Activated naive CD4-positive, alpha-beta T cell treated with anti-CD3 and anti-CD28 coated beads, Interleukin-2, amount 10 ng/mL, durations not matched to agents 7 days and 5 days (primary cell): ENCODE measurements at regions not wholly inside any gene's neighbourhood (a gene's known extent, or its start where the extent isn't known, plus 50 kb on each side); places are given as distances from the start of the nearest gene placed in this dataset.
"Not testable (repeated sequence)": the region's sequence is repeated elsewhere in the genome, so short reads cannot be mapped to it uniquely, and the experiment has no call there.

Experiments used
- CTCF ChIA-PET: fragments of 350-600 bp; sonication (Branson Sonifier 250); formaldehyde crosslinking; loops from one replicate; lab custom pipeline; 2021; ENCODE audit warnings: antibody characterized with exemption; lab: Charles Lee
- DNase-seq: peaks from one replicate; pipeline ENCODE4 v3.0.0-alpha.2; 2020
- H3K27ac Mint-ChIP-seq: one replicate; pipeline ENCODE4 v1.8.0; 2021; ENCODE audit warnings: mild to moderate bottlenecking, moderate library complexity, mixed read lengths
- H3K27me3 Mint-ChIP-seq: one replicate; pipeline ENCODE4 v1.8.0; 2021; ENCODE audit warnings: mild to moderate bottlenecking, mixed read lengths
- H3K36me3 Mint-ChIP-seq: one replicate; pipeline ENCODE4 v1.8.0; 2021; ENCODE audit warnings: mixed read lengths
- H3K4me1 Mint-ChIP-seq: one replicate; pipeline ENCODE4 v1.8.0; 2021; ENCODE audit warnings: mixed read lengths
- H3K4me3 Mint-ChIP-seq: one replicate; pipeline ENCODE4 v1.8.0; 2021; ENCODE audit warnings: mild to moderate bottlenecking, moderate library complexity, mixed read lengths
- H3K9me3 Mint-ChIP-seq: one replicate; pipeline ENCODE4 v1.8.0; 2021; ENCODE audit warnings: mixed read lengths

DNA sequence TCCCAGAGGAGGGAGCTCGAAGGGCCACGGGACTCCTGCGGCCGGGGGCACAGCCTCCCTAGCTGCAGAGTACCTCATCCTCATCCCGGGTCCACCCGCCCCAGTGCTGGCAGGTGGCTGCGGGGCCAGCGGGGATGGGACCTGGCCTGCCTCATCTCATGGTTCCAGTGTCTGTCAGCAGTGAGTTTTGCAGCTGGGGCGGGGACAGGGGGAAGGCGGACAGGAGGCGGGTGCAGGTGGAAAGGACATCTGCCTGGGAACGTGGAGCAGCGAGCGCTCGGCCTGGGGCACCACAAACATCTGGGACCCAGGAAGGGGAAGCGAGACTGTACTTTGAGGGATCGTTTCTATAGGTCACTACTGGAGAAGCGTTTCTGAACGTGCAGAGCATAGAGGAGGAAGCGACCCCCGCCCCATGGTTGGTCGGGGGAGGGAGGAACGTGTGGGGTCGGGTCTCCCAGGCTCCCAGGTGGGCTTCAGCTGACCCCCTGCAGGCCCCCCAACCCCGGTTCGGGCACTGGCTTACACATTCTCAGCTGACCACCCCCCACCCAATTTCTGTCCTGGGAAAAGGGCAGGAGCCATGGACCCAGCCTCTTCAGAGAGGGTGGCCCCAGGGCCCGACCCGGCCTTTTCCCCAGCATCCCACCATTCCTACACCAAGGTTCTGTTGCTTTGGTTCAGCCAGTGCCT, 56.5 kb upstream of the NOTCH1 start:
- Mint-ChIP-seq H3K36me3 (no peaks in the 10 kb centered on the region), H3K4me3 (no peak overlapping the region), H3K4me1 (no peaks in the 10 kb centered on the region), H3K27ac (no peak overlapping the region), H3K27me3 (peaks cover 68% of the 10 kb centered on the region), H3K9me3 (peaks cover 7% of the 10 kb centered on the region)
- CTCF ChIA-PET: no interaction called here
- no peak for DNase-seq

DNA sequence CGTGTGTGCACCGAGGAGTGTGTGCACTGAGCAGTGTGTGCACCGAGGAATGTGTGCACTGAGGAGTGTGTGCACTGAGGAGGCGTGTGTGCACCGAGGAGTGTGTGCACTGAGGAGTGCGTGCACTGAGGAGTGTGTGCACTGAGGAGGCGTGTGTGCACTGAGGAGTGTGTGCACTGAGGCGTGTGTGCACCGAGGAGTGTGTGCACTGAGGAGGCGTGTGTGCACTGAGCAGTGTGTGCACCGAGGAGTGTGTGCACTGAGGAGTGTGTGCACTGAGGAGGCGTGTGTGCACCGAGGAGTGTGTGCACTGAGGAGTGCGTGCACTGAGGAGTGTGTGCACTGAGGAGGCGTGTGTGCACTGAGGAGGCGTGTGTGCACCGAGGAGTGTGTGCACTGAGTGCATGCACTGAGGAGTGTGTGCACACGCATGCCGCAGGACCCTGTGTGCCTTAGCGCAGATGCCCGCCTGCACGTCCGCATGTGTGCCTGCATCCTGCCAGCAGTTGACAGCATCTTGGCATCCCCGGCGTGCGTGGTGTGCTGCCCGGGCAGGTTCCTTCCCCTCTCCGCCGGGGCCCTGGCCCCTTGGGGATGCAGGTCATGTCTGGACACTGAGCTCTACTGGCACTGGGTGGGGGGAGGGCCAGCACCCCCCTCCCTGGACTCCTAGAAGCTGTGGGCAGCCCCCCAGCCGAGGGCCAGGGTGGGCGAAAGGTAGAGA, 55.6 kb upstream of the NOTCH1 start:
- H3K36me3 Mint-ChIP-seq, H3K4me1 Mint-ChIP-seq, H3K4me3 Mint-ChIP-seq, H3K9me3 Mint-ChIP-seq, H3K27ac Mint-ChIP-seq, CTCF ChIA-PET, DNase-seq: not testable (repeated sequence)
- peaks cover 71% of the 10 kb centered on the region for H3K27me3 Mint-ChIP-seq

DNA sequence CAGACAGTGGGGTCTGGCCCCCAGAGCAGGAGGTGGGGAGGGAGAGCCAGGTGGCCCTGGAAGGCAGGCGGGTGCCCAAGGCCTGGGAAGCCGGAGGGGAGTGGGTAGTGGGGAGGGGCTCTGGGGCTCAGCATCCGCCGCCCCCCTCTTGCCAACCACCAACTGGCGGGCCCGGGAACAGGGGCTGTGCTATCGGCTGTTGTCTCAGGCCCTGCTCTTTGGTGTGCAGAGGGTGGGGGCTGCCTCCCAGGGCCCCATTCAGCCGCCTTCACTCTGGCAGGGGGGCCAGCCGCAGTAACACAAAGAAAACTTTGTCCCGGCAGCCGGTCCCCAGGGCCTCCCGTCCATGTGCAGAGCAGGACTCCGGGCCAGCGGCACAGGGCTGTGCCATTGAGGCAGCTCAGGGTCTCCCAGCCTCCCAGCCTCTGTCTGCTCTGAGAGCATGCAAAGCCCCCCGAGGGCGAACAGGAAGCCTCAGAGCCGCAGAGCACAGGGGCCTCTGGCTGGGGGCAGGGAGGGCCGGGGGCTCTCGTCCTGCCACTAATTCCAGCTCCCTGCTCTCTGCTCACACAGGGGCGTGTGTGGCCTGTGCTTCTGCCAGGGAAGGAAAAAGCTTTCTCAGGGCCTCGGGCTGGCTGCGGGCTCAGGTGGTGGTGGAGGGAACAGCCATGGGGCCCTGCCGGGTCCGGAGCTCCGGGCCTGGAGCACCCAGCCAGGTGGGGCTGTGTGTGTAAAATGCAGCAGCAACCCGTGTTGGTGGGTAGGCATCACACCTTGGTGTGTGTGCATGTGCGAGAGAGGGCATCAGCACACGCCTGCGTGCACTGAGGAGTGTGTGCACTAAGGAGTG, 54.2 kb upstream of the NOTCH1 start:
- H3K27me3 Mint-ChIP-seq: peaks cover 64% of the 10 kb centered on the region
- CTCF ChIA-PET: no interaction called here

DNA sequence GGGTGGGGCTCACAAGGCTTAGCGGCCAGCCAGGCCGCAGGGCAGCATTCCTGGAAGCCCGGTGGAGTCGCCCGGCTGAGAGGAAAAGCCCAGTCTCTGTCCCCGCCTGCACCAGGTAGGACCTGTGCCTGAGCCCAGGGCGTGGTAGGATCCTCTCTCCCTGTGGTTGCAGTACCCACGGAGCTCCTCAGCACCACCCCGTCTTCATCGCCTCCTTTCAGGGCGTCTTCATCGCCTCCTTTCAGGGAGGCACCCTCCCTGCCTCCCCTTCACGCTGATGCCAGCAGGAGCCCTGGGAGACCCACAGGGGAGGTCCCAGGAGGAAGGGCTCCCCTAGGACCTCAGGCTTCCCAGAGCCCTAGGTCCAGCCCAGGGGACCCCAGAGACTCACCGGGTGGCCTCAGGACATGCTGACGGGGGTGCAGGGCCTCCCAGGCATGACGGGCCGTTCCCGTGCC, 53.3 kb upstream of the NOTCH1 start:
- peaks cover 61% of the 10 kb centered on the region for H3K27me3 Mint-ChIP-seq
- no peaks in the 10 kb centered on the region for H3K4me1 Mint-ChIP-seq
- no peak for DNase-seq
- H3K9me3 Mint-ChIP-seq: peaks cover 7% of the 10 kb centered on the region
- H3K36me3 Mint-ChIP-seq: no peaks in the 10 kb centered on the region
- no peak overlapping the region for H3K27ac Mint-ChIP-seq
- no peak overlapping the region for H3K4me3 Mint-ChIP-seq
- CTCF ChIA-PET: no interaction called here

More for the DNA sequence above, 54.2 kb upstream of the NOTCH1 start:
- no peaks in the 10 kb centered on the region for H3K36me3 Mint-ChIP-seq
- no peak for DNase-seq
- H3K4me1 Mint-ChIP-seq: no peaks in the 10 kb centered on the region
- no peak overlapping the region for H3K27ac Mint-ChIP-seq
- peaks cover 7% of the 10 kb centered on the region for H3K9me3 Mint-ChIP-seq
- no peak overlapping the region for H3K4me3 Mint-ChIP-seq

DNA sequence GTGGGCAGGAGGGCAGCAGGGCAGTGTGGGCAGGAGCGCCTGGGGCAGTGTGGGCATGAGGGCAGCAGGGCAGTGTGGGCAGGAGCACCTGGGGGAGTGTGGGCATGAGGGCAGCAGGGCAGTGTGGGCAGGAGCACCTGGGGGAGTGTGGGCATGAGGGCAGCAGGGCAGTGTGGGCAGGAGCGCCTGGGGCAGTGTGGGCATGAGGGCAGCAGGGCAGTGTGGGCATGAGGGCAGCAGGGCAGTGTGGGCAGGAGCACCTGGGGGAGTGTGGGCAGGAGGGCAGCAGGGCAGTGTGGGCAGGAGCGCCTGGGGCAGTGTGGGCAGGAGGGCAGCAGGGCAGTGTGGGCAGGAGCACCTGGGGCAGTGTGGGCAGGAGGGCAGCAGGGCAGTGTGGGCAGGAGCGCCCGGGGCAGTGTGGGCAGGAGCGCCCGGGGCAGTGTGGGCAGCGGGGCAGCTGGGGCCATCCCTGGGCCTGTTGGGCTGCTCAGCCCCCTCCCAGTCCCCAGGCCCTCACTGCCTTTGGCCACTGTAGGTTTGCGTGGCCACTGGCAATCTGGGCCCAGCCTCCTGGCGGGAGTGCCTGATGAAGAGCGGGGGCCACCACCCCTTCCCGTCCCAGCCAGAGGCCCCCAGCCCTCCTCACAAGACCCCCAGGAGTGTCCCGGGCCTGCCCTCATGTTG, 52.7 kb upstream of the NOTCH1 start:
- H3K27me3 Mint-ChIP-seq: peaks cover 55% of the 10 kb centered on the region

DNA sequence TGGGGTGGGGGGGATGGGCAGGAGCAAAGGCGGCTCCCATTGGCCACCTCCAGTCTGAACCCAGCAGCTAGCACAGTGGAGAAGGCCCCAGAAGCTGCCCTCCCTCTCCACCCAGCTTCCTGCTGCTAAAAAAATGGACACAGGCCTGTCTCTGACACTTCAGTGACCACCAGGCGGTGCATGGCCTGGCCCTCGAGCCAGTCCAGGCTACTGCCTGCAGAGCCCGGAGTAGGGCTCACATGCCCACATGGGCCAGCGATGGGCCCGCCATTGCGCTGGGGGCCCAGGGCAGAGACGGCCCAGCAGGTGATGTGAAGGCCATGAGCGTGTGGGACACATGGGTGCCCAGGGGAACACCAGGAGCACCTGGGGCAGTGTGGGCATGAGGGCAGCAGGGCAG, 52.1 kb upstream of the NOTCH1 start:
- DNase-seq: no peak
- Mint-ChIP-seq H3K27me3 (peaks cover 50% of the 10 kb centered on the region), H3K4me3 (no peak overlapping the region), H3K36me3 (no peaks in the 10 kb centered on the region), H3K27ac (no peak overlapping the region), H3K9me3 (peaks cover 7% of the 10 kb centered on the region), H3K4me1 (no peaks in the 10 kb centered on the region)
- CTCF ChIA-PET: no interaction called here

More for the DNA sequence above, 52.7 kb upstream of the NOTCH1 start:
- H3K4me1 Mint-ChIP-seq, H3K27ac Mint-ChIP-seq, DNase-seq, H3K36me3 Mint-ChIP-seq, H3K9me3 Mint-ChIP-seq, H3K4me3 Mint-ChIP-seq, CTCF ChIA-PET: not testable (repeated sequence)

DNA sequence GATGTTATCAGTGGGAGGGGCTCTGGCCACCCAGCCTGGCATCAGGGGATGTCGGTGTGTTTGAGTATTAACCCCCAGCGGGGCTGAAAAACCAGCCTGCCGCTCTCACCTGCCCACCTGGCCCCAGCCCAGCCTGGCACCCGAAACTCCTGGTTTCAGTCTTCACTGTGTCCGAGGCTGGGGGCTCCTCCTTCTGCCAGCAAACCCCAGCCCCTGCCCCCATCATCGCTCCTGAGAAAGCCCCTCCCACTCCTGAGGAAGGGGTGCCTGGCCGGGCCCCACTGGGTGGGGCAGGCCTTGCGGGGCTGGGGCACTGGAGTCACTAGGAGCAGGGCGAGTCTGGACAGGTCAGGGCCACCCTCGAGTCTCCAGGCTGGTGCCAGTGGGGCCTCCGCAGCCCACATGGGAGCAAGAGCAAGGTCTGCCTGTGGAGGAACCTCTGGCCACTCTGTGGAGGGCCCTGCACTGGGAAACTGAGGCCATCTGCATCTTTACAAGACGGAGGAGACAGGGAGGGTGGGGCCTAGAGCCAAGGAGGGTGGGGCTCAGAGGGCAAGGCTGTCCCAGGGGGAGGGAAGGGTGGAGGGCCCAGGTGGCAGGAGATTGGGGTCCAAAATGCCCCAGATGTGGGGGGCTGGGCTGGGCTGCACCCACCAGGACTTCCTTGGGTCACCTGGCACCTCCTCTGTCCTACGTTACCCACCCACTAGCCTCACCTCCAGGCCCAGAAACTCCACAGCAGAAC, 51.5 kb upstream of the NOTCH1 start:
- Mint-ChIP-seq H3K27ac (no peak overlapping the region), H3K4me1 (no peaks in the 10 kb centered on the region), H3K4me3 (no peak overlapping the region), H3K9me3 (peaks cover 7% of the 10 kb centered on the region), H3K36me3 (no peaks in the 10 kb centered on the region), H3K27me3 (peaks cover 43% of the 10 kb centered on the region)
- CTCF ChIA-PET: no interaction called here
- no peak for DNase-seq

DNA sequence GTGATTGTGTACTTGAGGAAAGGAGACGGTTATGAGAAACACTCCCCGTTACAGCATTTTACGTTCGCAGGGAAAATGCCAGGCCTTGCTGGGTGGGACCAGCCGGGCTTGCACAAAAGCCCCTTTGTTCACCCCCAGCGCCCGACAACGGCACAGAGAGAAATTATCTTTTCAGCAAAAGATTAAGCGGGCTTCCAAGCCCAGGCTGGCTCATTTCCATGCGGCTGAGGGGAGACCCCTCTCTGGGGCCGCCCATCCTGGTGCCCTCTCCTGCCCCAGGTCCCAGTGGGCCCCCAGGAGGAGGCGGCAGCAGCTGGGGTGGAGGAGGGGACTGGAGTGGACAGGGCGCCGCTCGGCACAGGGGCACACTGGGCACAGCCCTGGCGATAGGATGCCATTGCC, 50.8 kb upstream of the NOTCH1 start:
- no peaks in the 10 kb centered on the region for H3K4me1 Mint-ChIP-seq
- H3K9me3 Mint-ChIP-seq: peaks cover 7% of the 10 kb centered on the region
- no peak for DNase-seq
- H3K27ac Mint-ChIP-seq: no peak overlapping the region
- H3K4me3 Mint-ChIP-seq: no peak overlapping the region
- no peaks in the 10 kb centered on the region for H3K36me3 Mint-ChIP-seq
- CTCF ChIA-PET: no interaction called here
- peaks cover 36% of the 10 kb centered on the region for H3K27me3 Mint-ChIP-seq

DNA sequence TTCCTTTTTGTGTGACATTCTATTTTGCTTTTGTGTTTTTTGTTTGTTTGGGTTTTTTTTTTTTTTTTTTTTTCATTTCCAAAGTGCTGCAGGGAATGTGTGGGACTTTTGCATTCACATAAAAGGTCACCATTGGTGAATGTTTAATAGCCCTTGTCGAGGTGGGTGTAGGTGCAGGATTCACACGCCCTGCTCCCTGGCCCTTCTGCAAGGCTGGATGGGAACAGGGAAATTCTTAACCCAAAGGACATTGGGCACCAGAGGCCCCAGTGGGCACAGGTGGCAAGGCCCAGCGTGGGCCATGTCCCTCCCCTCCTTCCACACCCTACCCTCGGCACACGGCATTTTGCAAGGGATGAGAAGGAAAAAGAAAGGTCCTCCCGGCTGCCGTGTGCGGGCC, 50.4 kb upstream of the NOTCH1 start:
- no peaks in the 10 kb centered on the region for H3K4me1 Mint-ChIP-seq
- no peak overlapping the region for H3K4me3 Mint-ChIP-seq
- CTCF ChIA-PET: no interaction called here
- H3K27ac Mint-ChIP-seq: no peak overlapping the region
- DNase-seq: no peak
- peaks cover 7% of the 10 kb centered on the region for H3K9me3 Mint-ChIP-seq
- H3K36me3 Mint-ChIP-seq: no peaks in the 10 kb centered on the region
- peaks cover 32% of the 10 kb centered on the region for H3K27me3 Mint-ChIP-seq

DNA sequence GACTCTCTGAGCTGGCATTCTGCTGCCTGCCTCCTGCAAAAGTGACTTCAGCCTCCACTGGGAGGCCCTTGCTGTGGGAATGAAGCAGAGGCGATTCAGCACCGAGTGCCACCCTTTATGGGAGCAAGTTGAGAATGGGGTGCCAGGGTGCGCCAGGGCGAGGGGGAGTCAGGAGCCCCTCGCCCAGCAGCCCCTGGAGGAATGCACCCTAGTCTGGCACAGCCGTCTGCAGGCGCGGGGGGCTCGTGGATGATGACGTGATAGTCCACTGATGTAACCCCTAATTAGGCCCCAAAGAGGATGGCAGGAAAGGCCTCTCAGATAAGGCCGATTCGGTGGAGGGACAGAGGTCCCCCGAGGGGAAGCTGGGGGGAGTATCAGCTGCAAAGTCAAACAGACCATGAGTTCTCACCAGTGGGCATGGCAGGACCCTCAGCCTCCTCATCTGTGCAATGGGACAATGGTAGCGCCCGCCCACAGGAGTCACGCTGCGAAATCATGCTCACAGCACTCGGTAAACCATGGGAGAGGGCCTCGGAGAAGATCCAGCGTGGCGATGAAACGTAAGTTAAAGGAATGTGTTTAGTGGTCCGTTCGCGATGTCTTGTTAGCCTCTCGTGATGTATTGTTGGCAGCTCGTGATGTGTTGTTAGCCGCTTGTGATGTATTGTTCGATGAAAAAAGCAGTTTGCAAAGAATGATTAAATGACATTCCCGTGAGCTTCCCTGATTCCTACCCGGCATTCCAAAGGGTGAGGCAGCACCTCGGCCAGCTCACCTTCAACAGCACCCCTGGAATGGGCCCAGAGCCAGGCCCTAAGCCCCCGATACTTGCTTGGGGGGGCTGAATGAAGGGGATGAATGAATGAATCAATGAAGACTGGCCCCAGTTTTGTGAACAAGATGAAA, 49.7 kb upstream of the NOTCH1 start:
- Mint-ChIP-seq H3K4me3 (no peak overlapping the region), H3K4me1 (no peaks in the 10 kb centered on the region), H3K27me3 (peaks cover 25% of the 10 kb centered on the region), H3K9me3 (peaks cover 2% of the 10 kb centered on the region), H3K36me3 (no peaks in the 10 kb centered on the region), H3K27ac (no peak overlapping the region)
- no peak for DNase-seq
- CTCF ChIA-PET: no interaction called here
